Testis (tissue), 2 donors: ENCODE measurements at regions not wholly inside any gene's neighbourhood (a gene's known extent, or its start where the extent isn't known, plus 50 kb on each side); places are given as distances from the start of the nearest gene placed in this dataset.

Source experiments
- POLR2A ChIP-seq: fragments of 450-650 bp; IDR thresholded peaks from one replicate; pipeline ENCODE4 v1.6.1; 2017; ENCODE audit warnings: antibody characterized with exemption, mild to moderate bottlenecking, moderate library complexity
- TF ChIP-seq, protein P1 (sequence below), 3 experiments: fragments of 450-650 bp in 2 of 3; fragments of 200-600 bp in 1 of 3; sonication (generic) in 1 of 3; IDR thresholded peaks; one replicate each; pipeline ENCODE4 v1.5.1; 2016 to 2019; ENCODE audit warnings: antibody characterized with exemption in 3 of 3, mild to moderate bottlenecking in 2 of 3, moderate library complexity in 1 of 3

DNA sequence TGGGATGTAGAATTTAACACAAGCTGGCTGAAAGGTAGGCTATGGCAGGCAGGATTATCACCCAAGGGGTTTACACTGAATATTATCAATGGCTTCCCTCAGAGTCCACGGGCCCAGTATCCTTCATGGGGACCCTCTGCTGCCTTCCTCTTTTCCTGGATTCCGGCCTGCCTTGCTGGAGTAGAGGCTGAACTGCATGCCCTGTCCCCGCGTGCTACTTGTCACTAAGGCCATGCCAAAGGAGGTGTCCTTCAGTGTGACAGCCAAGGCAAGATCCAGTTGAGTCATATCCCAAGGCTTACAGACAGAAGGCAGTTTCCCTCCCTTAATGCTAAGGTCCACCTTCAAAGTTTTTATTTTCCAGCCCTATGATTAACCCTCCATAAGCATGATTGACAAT, 156.3 kb downstream of the CYP26B1 start:
- TF ChIP-seq, protein P1, sequence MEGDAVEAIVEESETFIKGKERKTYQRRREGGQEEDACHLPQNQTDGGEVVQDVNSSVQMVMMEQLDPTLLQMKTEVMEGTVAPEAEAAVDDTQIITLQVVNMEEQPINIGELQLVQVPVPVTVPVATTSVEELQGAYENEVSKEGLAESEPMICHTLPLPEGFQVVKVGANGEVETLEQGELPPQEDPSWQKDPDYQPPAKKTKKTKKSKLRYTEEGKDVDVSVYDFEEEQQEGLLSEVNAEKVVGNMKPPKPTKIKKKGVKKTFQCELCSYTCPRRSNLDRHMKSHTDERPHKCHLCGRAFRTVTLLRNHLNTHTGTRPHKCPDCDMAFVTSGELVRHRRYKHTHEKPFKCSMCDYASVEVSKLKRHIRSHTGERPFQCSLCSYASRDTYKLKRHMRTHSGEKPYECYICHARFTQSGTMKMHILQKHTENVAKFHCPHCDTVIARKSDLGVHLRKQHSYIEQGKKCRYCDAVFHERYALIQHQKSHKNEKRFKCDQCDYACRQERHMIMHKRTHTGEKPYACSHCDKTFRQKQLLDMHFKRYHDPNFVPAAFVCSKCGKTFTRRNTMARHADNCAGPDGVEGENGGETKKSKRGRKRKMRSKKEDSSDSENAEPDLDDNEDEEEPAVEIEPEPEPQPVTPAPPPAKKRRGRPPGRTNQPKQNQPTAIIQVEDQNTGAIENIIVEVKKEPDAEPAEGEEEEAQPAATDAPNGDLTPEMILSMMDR (IDR thresholded peaks at IDR 0.05): no peak
- no peak for TF ChIP-seq POLR2A
